ENCODE measurements at regions not wholly inside any gene's neighbourhood (a gene's known extent, or its start where the extent isn't known, plus 50 kb on each side); places are given as distances from the start of the nearest gene placed in this dataset.

GRCh38 chr11:115926601-115927000, 422.4 kb upstream of the CADM1 start:
- TF ChIP-seq CTCF (IDR thresholded peaks at IDR 0.05) (no peak), EZH2phosphoT487 (IDR thresholded peaks at IDR 0.05) (no peak)
